ENCODE measurements at regions not wholly inside any gene's neighbourhood (a gene's known extent, or its start where the extent isn't known, plus 50 kb on each side); places are given as distances from the start of the nearest gene placed in this dataset.
"Not testable (repeated sequence)": the region's sequence is repeated elsewhere in the genome, so short reads cannot be mapped to it uniquely, and the experiment has no call there.

DNA sequence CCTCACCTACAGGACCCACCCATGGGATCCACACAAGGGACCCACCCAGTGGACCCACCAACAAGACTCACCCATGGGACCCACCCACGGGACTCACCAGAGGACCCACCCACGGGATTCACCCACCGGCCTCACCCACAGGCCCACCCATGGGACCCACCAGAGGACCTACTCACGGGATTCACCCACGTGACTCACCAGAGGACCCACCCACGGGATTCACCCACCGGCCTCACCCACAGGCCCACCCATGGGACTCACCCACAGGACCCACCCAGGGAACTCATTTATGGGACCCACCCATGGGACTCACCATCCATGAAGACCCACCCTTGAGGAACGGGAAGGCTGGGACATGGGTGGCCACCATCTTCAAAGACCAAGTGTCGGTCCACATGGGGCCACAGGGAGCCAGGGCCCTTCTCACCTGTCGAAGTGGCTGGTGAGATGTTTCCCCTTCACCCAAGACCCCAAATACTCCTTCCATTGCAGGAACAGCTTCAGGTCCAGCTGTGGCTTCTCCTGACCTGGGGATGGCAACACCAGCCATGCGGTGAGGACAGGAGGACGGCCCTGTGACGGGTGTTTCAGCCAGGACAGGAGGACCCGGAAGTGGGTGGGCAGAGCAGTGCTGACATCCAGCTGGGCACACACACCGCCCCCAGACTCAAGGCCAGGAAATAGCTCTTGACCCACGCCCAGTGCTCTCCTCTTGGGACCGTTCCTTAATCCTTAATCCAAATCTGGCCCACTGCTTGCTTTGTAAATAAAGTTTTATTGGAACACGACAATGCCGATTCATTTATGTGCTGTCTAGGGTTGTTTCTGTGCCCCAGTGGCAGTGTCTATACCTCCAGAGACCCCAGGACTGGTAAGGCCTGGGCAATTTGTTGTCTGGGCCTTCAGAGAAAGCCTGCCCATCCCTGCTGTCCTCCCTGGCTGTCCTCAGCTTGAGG, 1005.1 kb downstream of the BRD1 start:
- DNase-seq (ENCODE audit: low read depth in 2 of 2): no peak

- no peak for DNase-seq (ENCODE audit: low read depth in 2 of 2)
Observed at GRCh38 chr22:48821727-48822126, 1005.9 kb downstream of the BRD1 start.

DNA sequence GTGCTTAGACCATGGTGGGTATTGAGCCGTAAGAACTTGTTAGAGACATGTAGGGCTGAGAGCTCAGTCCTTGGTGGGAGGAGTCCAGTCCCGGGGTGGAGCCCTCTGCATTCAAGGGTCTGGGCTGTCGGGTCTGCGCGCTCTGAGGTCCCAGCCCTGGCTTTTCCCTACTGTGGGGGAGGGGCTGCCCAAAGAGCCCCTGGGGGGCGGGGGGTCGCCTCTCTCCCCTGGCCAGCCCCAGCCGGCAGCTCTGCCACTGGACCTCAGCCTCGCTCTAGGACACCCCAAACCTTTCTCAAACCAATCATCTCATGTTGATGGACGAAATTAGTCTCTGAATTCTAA, 1006.4 kb downstream of the BRD1 start:
- no peak for DNase-seq (ENCODE audit: low read depth in 2 of 2)

DNA sequence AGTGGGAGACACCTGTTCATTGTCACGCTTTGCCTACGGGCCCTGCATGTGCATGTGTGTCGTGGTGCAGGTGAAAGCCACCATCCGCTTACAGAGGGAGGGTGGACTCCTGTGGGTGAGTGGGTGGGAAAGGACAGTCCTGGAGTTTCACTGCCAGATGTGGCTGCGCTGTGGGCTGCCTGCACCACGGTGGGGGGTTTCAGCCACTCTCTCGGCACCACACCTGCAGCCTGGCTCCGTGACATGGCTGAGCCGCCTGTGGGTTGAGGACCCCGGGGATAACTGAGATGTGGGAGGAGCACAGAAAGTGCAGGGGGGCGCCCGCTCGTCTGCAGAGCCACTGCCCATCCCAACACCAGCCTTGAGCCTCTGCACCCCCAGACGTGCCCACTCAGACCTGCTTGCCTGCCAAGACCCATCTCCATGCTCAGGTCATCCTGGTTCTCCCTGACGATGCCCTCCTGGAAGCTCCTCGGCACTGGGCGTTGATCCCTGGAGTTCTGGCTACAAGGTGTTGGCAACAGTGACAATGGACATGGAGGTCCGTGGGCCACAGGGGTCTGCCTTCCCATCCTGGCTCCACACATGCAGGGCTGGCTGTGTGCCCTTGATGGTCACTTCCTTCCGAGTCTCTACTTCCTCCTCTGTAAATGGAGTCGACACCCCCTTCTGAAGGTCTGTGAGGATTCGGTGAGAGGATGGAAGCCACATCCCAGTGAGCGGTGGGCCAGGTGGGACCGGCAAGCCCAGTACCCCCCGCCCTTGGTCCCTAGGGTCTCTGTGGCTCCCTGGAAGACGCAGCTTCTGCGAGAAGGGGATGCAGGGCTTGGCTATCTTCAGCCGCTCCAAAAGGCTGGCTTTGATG, 1007.0 kb downstream of the BRD1 start:
- no peak for DNase-seq (ENCODE audit: low read depth in 2 of 2)

GRCh38 chr22:48819961-48820360, 1007.7 kb downstream of the BRD1 start:
- no peak for DNase-seq (ENCODE audit: low read depth in 2 of 2)

- no peak for DNase-seq (ENCODE audit: low read depth in 2 of 2)
Observed at GRCh38 chr22:48819232-48819631, 1008.4 kb downstream of the BRD1 start.

- not testable (repeated sequence) for DNase-seq (ENCODE audit: low read depth in 2 of 2)
Observed at GRCh38 chr22:48817491-48817890, 1010.2 kb downstream of the BRD1 start.

DNA sequence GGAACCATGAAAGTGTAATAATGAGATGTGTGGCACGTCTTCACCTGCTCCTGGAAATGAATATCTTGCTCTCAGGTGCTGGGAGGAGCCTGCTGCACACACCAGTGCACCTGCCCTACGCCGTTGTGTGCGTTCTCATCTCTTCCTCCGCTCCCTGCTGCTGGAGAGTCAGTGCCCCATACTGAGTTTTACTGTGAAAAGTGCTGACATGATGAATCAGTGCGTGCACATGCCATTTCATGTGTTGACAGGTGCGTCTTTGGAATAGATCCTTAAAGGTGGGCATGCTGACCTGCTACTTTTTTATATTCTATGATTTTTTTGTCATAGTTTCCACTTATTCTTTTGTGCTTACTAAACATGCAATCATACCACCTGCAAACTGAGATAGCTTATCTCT, 1015.8 kb downstream of the BRD1 start:
- DNase-seq (ENCODE audit: low read depth in 2 of 2): no peak

- DNase-seq (ENCODE audit: low read depth in 2 of 2): no peak
Observed at GRCh38 chr22:48808038-48808960, 1019.4 kb downstream of the BRD1 start.

- no peak for DNase-seq (ENCODE audit: low read depth in 2 of 2)
Observed at GRCh38 chr22:48807155-48807554, 1020.5 kb downstream of the BRD1 start.

DNA sequence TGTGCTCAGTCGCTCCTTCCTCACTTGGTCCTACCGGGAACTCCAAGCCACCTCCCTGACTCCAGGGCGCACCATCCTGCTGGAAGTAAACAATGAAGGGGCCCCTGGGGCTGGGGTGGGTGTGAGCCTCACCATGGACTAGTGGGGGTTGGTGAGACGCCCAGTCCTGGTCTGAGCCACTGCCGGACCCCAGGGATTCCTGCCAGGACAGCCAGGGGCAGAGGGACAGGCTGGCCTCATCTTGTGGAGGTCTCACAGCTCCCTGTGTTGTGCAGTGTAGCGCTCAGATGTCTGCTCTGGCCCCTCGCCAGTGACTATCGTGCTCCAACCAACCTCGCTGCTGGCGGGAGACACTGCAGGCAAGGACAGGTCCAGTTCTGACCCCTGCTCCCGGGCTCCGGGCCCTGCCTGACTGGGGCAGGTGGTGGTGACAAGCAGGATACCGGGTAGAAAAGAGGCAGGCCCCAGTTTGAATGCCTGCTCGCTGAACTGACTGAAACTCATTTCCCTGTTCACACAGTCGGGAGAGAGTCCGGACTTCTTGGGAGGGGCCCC, 1021.4 kb downstream of the BRD1 start:
- DNase-seq (ENCODE audit: low read depth in 2 of 2): no peak

GRCh38 chr22:48805516-48805915, 1022.2 kb downstream of the BRD1 start:
- no peak for DNase-seq (ENCODE audit: low read depth in 2 of 2)

GRCh38 chr22:48804811-48805301, 1022.8 kb downstream of the BRD1 start:
- no peak for DNase-seq (ENCODE audit: low read depth in 2 of 2)

DNA sequence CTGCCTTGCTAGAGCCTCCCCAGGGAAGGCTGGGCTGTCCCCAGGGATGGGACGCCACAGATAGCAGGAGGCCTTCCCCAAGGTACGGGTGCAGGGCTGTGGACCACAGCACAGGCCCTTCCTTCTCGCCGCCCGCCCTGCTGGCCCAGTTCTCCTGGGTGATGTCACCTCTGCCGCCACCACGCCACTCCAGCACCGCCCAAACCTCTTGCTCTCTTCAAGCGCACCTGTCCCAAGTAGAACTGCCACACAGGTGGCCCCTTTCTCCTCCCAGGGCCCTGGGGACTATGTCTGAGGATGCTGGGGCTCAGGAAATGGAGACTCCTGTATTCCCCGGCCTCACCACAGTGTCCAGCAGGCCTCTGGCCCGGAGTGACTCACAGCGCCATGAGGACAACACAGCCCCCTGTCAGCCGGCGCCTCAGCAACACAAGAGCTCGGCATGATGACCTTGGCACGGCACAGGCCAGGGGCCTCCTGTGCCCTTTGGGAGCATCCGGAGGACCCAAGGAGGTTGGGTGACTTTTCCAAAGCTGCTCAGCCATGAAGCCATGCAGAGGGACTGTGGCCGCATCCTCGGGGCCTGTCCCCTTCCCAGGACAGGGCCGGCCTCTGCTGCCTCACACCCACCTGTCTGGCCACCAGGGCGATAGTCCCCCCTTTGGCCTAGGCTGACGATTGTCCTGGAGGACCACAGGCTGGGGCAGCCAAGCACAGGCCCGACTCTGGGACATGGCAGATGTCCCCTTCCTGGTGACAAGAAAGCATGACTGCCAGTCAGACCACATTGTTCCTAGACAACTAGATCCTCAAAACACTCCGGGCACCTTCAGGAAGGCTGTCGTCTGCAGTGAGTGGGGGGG, 1023.5 kb downstream of the BRD1 start:
- no peak for DNase-seq (ENCODE audit: low read depth in 2 of 2)

- DNase-seq (ENCODE audit: low read depth in 2 of 2): no peak
Observed at GRCh38 chr22:48803171-48803947, 1024.3 kb downstream of the BRD1 start.

GRCh38 chr22:48802576-48802975, 1025.1 kb downstream of the BRD1 start:
- DNase-seq (ENCODE audit: low read depth in 2 of 2): no peak

DNA sequence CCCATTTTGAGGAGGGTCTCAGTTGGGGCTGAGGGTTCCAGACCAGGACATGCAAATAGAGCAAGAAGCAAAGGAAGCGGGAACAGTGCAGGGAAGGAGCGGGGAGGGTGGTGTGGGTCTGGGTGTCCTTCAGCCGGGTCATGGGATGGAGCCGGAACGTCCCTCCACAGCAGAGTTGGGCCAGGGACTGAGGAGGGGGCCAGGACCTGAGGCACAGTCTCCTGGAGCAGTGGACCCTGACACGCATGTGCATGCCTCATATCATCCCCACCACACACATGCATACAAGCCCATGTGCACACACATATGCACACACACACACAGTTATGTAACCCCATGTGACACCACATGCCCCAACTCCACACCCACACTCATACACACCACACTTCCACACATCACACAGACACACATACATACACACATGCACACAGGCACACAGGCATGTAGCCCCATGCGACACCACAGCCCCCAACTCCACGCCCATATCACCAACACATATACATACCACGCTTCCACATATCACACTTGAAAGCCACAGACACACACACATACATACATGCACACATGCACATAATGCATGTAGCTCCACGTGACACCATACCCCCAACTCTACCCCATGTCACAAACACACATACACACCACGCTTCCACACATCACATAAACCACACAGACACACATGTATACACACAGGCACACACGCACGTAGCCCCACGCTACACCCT, 1026.6 kb downstream of the BRD1 start:
- no peak for DNase-seq (ENCODE audit: low read depth in 2 of 2)

DNA sequence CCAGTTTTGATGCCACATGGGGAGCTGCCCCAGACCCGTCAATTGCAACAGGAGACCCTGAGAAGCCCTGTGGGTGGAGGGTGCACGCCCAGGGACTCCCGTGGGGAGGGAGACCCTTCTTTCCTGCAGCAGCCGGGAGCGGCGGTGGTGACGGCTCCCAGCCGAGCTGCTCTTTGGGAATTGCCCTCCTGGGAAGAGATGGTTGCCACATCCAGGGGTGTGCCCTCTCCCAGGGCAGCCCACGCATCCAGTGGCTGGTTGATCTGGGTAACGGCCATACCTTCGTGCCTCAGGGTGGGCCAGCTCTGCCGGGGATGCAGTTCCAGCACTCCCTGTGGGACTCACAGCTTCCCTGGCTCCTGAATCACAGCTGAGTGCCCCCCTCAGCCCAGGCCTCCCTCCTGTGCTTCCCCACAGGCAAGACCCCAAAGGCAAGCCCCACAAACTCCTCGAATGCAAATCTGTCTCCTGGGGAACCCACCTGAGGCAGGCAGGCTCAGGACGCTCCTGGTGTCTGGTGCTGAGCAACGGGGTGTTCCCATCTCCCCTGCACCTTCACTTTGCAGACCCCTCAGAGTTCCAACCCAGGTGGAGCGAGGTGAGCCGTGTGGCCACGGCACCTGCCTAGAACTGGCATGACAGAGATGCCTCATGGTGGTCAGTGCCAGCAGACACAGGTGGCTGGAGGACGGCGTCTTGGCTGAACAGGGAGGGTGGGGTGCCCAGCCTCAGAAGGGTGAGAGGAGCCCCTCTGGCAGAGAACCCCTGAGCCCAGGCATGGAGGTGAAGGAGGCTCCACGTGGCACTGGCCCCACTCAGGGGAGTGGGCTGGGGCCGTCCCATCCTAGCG, 1027.4 kb downstream of the BRD1 start:
- no peak for DNase-seq (ENCODE audit: low read depth in 2 of 2)
